Endothelial cell of hepatic sinusoid (primary cell): ENCODE measurements at regions not wholly inside any gene's neighbourhood (a gene's known extent, or its start where the extent isn't known, plus 50 kb on each side); places are given as distances from the start of the nearest gene placed in this dataset.

Source experiments
- in situ Hi-C: cut with HindIII; loops from 2 replicates; pipeline ENCODE4 v1.10.0; 2017; ENCODE audit warnings: low sequenced_read_pairs

GRCh38 chr15:73001840-73002239, 50.4 kb upstream of the NEO1 start:
- in situ Hi-C loops: no loop called here

- in situ Hi-C loops: no loop called here
Observed at GRCh38 chr15:73000293-73000692, 52.0 kb upstream of the NEO1 start.

- in situ Hi-C loops: no loop called here
Observed at GRCh38 chr15:72999586-72999985, 52.7 kb upstream of the NEO1 start.

- in situ Hi-C loops: no loop called here
Observed at GRCh38 chr15:72998681-72999466, 53.4 kb upstream of the NEO1 start.

GRCh38 chr15:72998226-72998625, 54.0 kb upstream of the NEO1 start:
- in situ Hi-C loops: no loop called here

- in situ Hi-C loops: no loop called here
Observed at GRCh38 chr15:72995849-72996248, 56.4 kb upstream of the NEO1 start.

GRCh38 chr15:72994534-72995177, 57.6 kb upstream of the NEO1 start:
- in situ Hi-C loops: no loop called here

- in situ Hi-C loops: no loop called here
Observed at GRCh38 chr15:72992841-72993252, 59.4 kb upstream of the NEO1 start.

GRCh38 chr15:72991026-72991425, 61.2 kb upstream of the NEO1 start:
- in situ Hi-C loops: no loop called here

- in situ Hi-C loops: no loop called here
Observed at GRCh38 chr15:72983801-72984545, 68.3 kb upstream of the NEO1 start.

- in situ Hi-C loops: no loop called here
Observed at GRCh38 chr15:72982714-72983113, 69.5 kb upstream of the NEO1 start.

- in situ Hi-C loops: no loop called here
Observed at GRCh38 chr15:72980661-72981060, 71.6 kb upstream of the NEO1 start.

- in situ Hi-C loops: no loop called here
Observed at GRCh38 chr15:72979791-72980190, 72.5 kb upstream of the NEO1 start.

- in situ Hi-C loops: no loop called here
Observed at GRCh38 chr15:72979308-72979707, 73.0 kb upstream of the NEO1 start.

GRCh38 chr15:72978223-72978622, 74.0 kb upstream of the NEO1 start:
- in situ Hi-C loops: no loop called here

GRCh38 chr15:72972362-72972761, 79.9 kb upstream of the NEO1 start:
- in situ Hi-C loops: no loop called here

- in situ Hi-C loops: no loop called here
Observed at GRCh38 chr15:72971766-72972165, 80.5 kb upstream of the NEO1 start.

- in situ Hi-C loops: no loop called here
Observed at GRCh38 chr15:72970933-72971760, 81.1 kb upstream of the NEO1 start.

GRCh38 chr15:72968531-72968922, 83.7 kb upstream of the NEO1 start:
- in situ Hi-C loops: no loop called here

GRCh38 chr15:72967811-72968530, 84.3 kb upstream of the NEO1 start:
- in situ Hi-C loops: no loop called here
